ENCODE measurements at regions not wholly inside any gene's neighbourhood (a gene's known extent, or its start where the extent isn't known, plus 50 kb on each side); places are given as distances from the start of the nearest gene placed in this dataset.
"Not testable (repeated sequence)": the region's sequence is repeated elsewhere in the genome, so short reads cannot be mapped to it uniquely, and the experiment has no call there.

GRCh38 chr6:165766026-165766425, 103.0 kb upstream of the PDE10A start:
- H3K27ac ChIP-seq = no peak overlapping the region
- TF ChIP-seq CTCF (conservative IDR thresholded peaks at IDR 0.05) = no peak
- TF ChIP-seq ZFX (IDR thresholded peaks at IDR 0.05) = no peak

- H3K27ac ChIP-seq = not testable (repeated sequence)
These were observed 102.2 kb upstream of the PDE10A start for GRCh38 chr6:165765256-165765655.

GRCh38 chr6:165762876-165763275, 99.8 kb upstream of the PDE10A start:
- no peak for TF ChIP-seq CTCF (conservative IDR thresholded peaks at IDR 0.05)
- TF ChIP-seq ZFX (IDR thresholded peaks at IDR 0.05) = no peak
- H3K27ac ChIP-seq = no peak overlapping the region

GRCh38 chr6:165762125-165762524, 99.1 kb upstream of the PDE10A start:
- H3K27ac ChIP-seq = no peak overlapping the region
- TF ChIP-seq ZFX (IDR thresholded peaks at IDR 0.05) (no peak), CTCF (conservative IDR thresholded peaks at IDR 0.05) (no peak)

GRCh38 chr6:165760803-165761185, 97.8 kb upstream of the PDE10A start:
- no peak overlapping the region for H3K27ac ChIP-seq
- no peak for TF ChIP-seq CTCF (conservative IDR thresholded peaks at IDR 0.05)
- TF ChIP-seq ZFX (IDR thresholded peaks at IDR 0.05) = no peak

GRCh38 chr6:165760126-165760802, 97.2 kb upstream of the PDE10A start:
- no peak for TF ChIP-seq ZFX (IDR thresholded peaks at IDR 0.05)
- no peak for TF ChIP-seq CTCF (conservative IDR thresholded peaks at IDR 0.05)
- no peak overlapping the region for H3K27ac ChIP-seq

GRCh38 chr6:165758441-165758840, 95.4 kb upstream of the PDE10A start:
- no peak for TF ChIP-seq ZFX (IDR thresholded peaks at IDR 0.05)
- TF ChIP-seq CTCF (conservative IDR thresholded peaks at IDR 0.05) = no peak
- H3K27ac ChIP-seq = no peak overlapping the region

- TF ChIP-seq ZFX (IDR thresholded peaks at IDR 0.05) = no peak
- TF ChIP-seq CTCF (conservative IDR thresholded peaks at IDR 0.05) = peak; percentile 44
- H3K27ac ChIP-seq = no peak overlapping the region
These were observed 92.5 kb upstream of the PDE10A start for GRCh38 chr6:165755583-165755982.
